Kidney epithelial cell (primary cell): ENCODE measurements at regions not wholly inside any gene's neighbourhood (a gene's known extent, or its start where the extent isn't known, plus 50 kb on each side); places are given as distances from the start of the nearest gene placed in this dataset.
"Not testable (repeated sequence)": the region's sequence is repeated elsewhere in the genome, so short reads cannot be mapped to it uniquely, and the experiment has no call there.

ENCODE experiments used
- DNase-seq: peaks from one replicate; pipeline ENCODE4 v3.0.0-alpha.2; 2010; ENCODE audit warnings: low read depth
- H3K27me3 ChIP-seq: 2 replicates; pipeline ENCODE4 v1.6.0; 2011; ENCODE audit warnings: low read length; ENCODE audit not compliant: control insufficient read depth, insufficient read depth
- H3K36me3 ChIP-seq: 2 replicates; pipeline ENCODE4 v1.5.1; 2011; ENCODE audit warnings: low read length; ENCODE audit not compliant: control insufficient read depth, insufficient read depth
- H3K4me3 ChIP-seq: 2 replicates; pipeline ENCODE4 v1.5.1; 2011; ENCODE audit warnings: low read depth, mild to moderate bottlenecking, control low read depth, low read length
- CTCF ChIP-seq: IDR thresholded peaks from 2 replicates; pipeline ENCODE4 v1.5.1; 2011; ENCODE audit warnings: mild to moderate bottlenecking, moderate library complexity, low read length, control low read depth, inconsistent platforms; ENCODE audit not compliant: insufficient read depth, poor library complexity, severe bottlenecking

- H3K36me3 ChIP-seq, result no peaks in the 10 kb centered on the region
- no peak for TF ChIP-seq CTCF
- H3K4me3 ChIP-seq, result no peak overlapping the region
- H3K27me3 ChIP-seq, result no peaks in the 10 kb centered on the region
- DNase-seq, result no peak
Measured at GRCh38 chr14:53621433-53621832, 335.2 kb downstream of the BMP4 start.

GRCh38 chr14:53620890-53621289 is 335.7 kb downstream of the BMP4 start:
- Histone ChIP-seq H3K36me3 (no peaks in the 10 kb centered on the region), H3K4me3 (no peak overlapping the region), H3K27me3 (no peaks in the 10 kb centered on the region)
- DNase-seq, result no peak
- TF ChIP-seq CTCF, result no peak

GRCh38 chr14:53620317-53620716 is 336.3 kb downstream of the BMP4 start:
- H3K4me3 ChIP-seq, result no peak overlapping the region
- no peak for DNase-seq
- TF ChIP-seq CTCF, result no peak
- no peaks in the 10 kb centered on the region for H3K27me3 ChIP-seq
- H3K36me3 ChIP-seq, result no peaks in the 10 kb centered on the region

- Histone ChIP-seq H3K27me3 (no peaks in the 10 kb centered on the region), H3K36me3 (no peaks in the 10 kb centered on the region), H3K4me3 (no peak overlapping the region)
- no peak for DNase-seq
- no peak for TF ChIP-seq CTCF
Measured at GRCh38 chr14:53619691-53620231, 336.9 kb downstream of the BMP4 start.

- H3K36me3 ChIP-seq, H3K27me3 ChIP-seq, H3K4me3 ChIP-seq, DNase-seq: not testable (repeated sequence)
Measured at GRCh38 chr14:53616536-53616935, 340.1 kb downstream of the BMP4 start.

- Histone ChIP-seq H3K36me3 (no peaks in the 10 kb centered on the region), H3K4me3 (no peak overlapping the region), H3K27me3 (no peaks in the 10 kb centered on the region)
- no peak for DNase-seq
- no peak for TF ChIP-seq CTCF
Measured at GRCh38 chr14:53615252-53615651, 341.4 kb downstream of the BMP4 start.
